GM12865 (cell line): ENCODE measurements at regions not wholly inside any gene's neighbourhood (a gene's known extent, or its start where the extent isn't known, plus 50 kb on each side); places are given as distances from the start of the nearest gene placed in this dataset.
"Not testable (repeated sequence)": the region's sequence is repeated elsewhere in the genome, so short reads cannot be mapped to it uniquely, and the experiment has no call there.

Source experiments
- DNase-seq: peaks from one replicate; pipeline ENCODE4 v3.0.0; 2010; ENCODE audit warnings: low read depth
- H3K4me3 ChIP-seq: 2 replicates; pipeline ENCODE4 v1.5.1; 2011; ENCODE audit warnings: mild to moderate bottlenecking, low read depth, low read length, control low read depth
- TF ChIP-seq, protein P1 (sequence below): IDR thresholded peaks from 2 replicates; pipeline ENCODE4 v1.5.1; 2011; ENCODE audit warnings: low read length, control low read depth, low read depth, inconsistent platforms; ENCODE audit not compliant: insufficient read depth; ENCODE audit errors: missing control alignments

DNA sequence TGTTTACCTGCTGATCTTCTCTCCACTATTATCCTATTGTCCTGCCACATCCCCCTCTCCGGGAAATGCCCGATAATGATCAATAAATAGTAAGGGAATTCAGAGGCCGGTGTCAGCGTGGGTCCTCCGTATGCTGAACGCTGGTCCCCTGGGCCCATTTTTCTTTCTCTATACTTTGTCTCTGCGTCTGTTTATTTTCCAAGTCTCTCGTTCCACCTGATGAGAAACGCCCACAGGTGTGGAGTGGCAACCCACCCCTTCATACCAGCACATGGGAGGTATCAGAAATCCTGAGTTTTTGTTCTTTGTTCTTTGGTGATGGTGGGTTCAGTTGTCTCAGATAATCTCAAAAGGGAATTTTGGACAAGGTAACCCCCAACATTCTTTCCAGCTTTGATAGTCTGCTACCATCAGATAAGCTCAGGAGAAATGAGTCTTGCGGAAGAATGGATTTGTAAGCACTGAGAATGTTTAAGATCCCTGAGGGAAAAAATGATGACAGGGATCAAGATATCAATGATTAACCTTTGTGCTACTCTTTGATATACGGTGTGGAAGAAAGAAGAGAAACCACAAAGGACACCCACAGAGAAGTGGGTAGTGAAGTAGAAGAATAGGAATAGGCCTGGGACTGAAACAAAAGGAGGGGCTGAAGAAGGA lies 117.9 kb downstream of the CEP44 start:
- TF ChIP-seq, protein P1, sequence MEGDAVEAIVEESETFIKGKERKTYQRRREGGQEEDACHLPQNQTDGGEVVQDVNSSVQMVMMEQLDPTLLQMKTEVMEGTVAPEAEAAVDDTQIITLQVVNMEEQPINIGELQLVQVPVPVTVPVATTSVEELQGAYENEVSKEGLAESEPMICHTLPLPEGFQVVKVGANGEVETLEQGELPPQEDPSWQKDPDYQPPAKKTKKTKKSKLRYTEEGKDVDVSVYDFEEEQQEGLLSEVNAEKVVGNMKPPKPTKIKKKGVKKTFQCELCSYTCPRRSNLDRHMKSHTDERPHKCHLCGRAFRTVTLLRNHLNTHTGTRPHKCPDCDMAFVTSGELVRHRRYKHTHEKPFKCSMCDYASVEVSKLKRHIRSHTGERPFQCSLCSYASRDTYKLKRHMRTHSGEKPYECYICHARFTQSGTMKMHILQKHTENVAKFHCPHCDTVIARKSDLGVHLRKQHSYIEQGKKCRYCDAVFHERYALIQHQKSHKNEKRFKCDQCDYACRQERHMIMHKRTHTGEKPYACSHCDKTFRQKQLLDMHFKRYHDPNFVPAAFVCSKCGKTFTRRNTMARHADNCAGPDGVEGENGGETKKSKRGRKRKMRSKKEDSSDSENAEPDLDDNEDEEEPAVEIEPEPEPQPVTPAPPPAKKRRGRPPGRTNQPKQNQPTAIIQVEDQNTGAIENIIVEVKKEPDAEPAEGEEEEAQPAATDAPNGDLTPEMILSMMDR: no peak
- DNase-seq: no peak
- H3K4me3 ChIP-seq: no peak overlapping the region

DNA sequence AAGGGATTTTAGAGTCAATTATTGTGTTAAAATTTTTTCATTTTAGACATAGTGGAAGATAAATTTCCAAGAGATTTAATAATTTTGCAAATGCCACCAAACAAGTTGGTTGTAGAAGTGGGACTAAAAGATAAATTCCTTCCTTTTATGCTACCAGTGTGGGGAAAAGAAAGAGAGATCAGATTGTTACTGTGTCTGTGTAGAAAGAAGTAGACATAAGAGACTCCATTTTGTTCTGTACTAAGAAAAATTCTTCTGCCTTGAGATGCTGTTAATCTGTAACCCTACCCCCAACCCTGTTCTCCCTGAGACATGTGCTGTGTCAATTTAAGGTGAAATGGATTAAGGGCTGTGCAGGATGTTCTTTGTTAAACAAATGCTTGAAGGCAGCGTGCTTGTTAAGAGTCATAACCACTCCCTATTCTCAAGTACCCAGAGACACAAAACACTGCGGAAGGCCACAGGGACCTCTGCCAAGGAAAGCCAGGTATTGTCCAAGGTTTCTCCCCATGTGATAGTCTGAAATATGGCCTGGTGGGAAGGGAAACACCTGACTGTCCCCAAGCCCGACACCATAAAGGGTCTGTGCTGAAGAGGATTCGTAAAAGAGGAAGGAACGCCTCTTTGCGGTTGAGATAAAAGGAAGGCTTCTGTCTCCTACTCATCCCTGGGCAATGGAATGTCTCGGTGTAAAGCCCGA lies 117.0 kb downstream of the CEP44 start:
- H3K4me3 ChIP-seq, DNase-seq: not testable (repeated sequence)

DNA sequence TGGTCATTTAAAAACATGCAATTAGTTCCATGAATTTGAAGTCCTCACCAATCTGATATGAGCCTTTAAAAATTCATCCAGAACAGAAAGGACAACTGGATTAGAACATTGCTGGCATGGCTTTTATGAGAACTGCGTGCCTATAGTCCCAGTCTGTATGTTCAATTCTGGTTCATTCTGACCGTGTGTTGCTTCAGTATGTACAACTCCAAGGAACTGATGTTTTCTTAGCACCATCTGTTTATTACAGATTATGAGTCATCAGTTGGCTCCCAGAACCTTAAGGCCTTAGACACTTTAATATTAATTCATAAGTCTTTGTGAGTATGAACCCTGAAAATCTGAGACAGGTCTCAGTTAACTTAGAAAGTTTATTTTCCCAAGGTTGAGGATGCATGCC lies 115.0 kb downstream of the CEP44 start:
- TF ChIP-seq, protein P1: no peak
- H3K4me3 ChIP-seq: no peak overlapping the region
- DNase-seq: no peak

DNA sequence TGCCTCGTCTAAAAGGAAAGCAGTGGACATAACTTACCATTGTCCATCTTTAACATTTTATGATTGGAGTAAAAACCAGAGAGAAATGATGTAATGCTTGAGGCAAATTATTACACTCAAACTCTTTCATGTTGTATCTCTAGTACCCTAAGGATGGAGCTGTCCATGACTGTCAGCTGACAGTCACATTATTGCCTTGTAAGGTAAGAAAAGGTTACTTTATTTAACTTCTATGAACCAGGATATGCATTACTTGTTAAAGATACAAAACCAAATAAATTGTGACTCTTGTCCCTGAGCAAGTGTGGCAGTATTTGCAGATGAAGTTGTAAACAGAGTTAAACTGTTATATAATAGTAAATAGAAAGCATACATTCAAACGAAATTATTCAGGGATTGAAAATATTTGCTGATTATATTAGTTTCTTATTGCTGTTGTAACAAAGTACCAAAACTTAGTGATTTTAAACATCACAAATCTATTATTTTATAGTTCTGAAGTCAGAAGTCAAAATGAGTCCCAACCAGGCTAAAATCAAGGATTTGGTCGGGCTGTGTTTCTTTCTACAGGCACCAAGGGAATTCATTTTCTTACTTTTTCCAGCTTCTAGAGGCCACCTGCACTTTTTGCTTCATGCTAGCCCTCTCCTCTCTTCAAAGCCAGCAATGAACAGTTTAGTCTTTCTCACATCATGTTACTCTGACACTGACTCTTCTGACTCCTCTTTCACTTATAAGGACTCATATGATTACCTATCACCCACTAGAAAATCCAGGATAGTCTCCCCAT lies 113.8 kb downstream of the CEP44 start:
- H3K4me3 ChIP-seq: no peak overlapping the region
- TF ChIP-seq, protein P1: no peak
- DNase-seq: no peak

DNA sequence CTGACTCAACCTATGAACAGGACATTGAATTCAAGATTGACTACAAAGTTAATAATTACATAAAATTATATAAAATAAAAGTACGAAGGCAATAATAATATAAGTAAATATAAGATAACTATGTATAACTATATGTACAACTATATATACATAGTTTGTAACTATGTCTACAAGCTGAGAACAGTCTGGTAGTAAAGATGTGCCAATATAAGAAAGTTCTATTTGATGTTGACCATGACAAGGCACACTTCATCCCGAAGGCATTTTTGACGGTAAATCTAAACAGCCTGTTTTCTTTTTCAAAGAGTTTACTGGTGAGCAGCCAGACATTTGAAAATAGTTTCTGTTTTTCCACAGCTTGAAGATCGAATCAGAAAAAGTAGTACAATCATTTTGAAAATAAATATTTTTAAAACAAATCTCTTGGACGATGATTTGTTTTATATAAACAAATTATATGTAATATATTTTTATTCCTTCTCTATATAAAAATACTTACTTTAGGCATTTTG lies 112.9 kb downstream of the CEP44 start:
- no peak overlapping the region for H3K4me3 ChIP-seq
- TF ChIP-seq, protein P1: no peak
- DNase-seq: no peak

DNA sequence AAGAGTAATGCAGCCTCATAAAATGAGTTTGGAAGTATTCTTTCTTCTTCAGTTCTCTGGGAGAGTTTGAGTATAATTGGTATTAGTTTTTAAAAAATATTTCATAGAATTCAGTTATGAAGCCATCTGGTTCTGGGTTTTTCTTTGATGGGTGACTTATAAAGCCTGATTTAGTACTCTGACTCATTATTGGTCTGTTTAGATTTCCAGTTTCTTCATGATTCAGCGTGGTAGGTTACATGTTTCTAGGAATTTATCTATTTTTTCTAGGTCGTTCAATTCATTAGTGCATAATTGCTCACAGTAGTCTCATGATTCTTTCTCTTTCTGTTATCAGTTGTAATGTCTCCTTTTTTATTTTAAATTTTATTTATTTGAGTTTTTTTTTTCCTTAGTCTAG lies 111.2 kb downstream of the CEP44 start:
- no peak for DNase-seq
- no peak overlapping the region for H3K4me3 ChIP-seq
- TF ChIP-seq, protein P1: no peak

DNA sequence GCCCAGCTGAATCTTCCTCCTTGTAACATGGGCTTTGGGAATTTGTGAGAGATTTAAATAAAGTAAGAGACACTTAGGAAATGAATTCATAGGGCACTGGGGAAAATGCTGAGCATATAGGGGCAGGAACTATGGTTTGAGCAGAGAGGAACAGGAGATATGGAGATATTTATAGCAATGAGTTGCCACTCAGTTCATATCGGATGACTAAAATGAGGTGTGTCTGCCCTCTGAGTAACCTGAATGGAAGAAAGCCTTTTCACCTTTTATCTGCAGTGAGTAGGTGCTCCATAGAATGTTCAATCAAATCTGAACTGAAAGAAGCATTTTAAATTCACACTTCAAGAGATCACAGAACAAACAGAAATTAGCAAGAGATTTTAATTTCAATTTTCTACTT lies 105.7 kb downstream of the CEP44 start:
- H3K4me3 ChIP-seq: no peak overlapping the region
- no peak for DNase-seq
- TF ChIP-seq, protein P1: no peak
